GM21619 (cell line): ENCODE measurements at regions not wholly inside any gene's neighbourhood (a gene's known extent, or its start where the extent isn't known, plus 50 kb on each side); places are given as distances from the start of the nearest gene placed in this dataset.
"Not testable (repeated sequence)": the region's sequence is repeated elsewhere in the genome, so short reads cannot be mapped to it uniquely, and the experiment has no call there.

Experiments used
- ATAC-seq: cut with Tn5 transposase; IDR thresholded peaks from one replicate; pipeline ENCODE4 v1.9.1; 2021; ENCODE audit not compliant: unreplicated experiment

- ATAC-seq: no peak
Observed at GRCh38 chr3:38966811-38967692, 84.7 kb downstream of the SCN11A start.

- no peak for ATAC-seq
Observed at GRCh38 chr3:38964646-38965045, 87.1 kb downstream of the SCN11A start.

- ATAC-seq: no peak
Observed at GRCh38 chr3:38964204-38964603, 87.5 kb downstream of the SCN11A start.

- ATAC-seq: peak; percentile 73
Observed at GRCh38 chr3:38960953-38961622, 90.7 kb downstream of the SCN11A start.

- no peak for ATAC-seq
Observed at GRCh38 chr3:38960042-38960622, 91.6 kb downstream of the SCN11A start.

- ATAC-seq: no peak
Observed at GRCh38 chr3:38958026-38958720, 93.6 kb downstream of the SCN11A start.

GRCh38 chr3:38957296-38957695 is 94.4 kb downstream of the SCN11A start:
- no peak for ATAC-seq

- ATAC-seq: no peak
Observed at GRCh38 chr3:38952721-38953120, 99.0 kb downstream of the SCN11A start.

- not testable (repeated sequence) for ATAC-seq
Observed at GRCh38 chr3:38951167-38951566, 100.6 kb downstream of the SCN11A start.

- no peak for ATAC-seq
Observed at GRCh38 chr3:38950581-38950980, 101.2 kb downstream of the SCN11A start.

- no peak for ATAC-seq
Observed at GRCh38 chr3:38949994-38950393, 101.8 kb downstream of the SCN11A start.

GRCh38 chr3:38940394-38940793 is 111.3 kb downstream of the SCN11A start:
- no peak for ATAC-seq

GRCh38 chr3:38925351-38925750 is 109.3 kb upstream of the SCN10A start:
- ATAC-seq: no peak

GRCh38 chr3:38916706-38917105 is 100.7 kb upstream of the SCN10A start:
- ATAC-seq: no peak

- no peak for ATAC-seq
Observed at GRCh38 chr3:38907426-38907825, 91.4 kb upstream of the SCN10A start.

- no peak for ATAC-seq
Observed at GRCh38 chr3:38890426-38890825, 74.4 kb upstream of the SCN10A start.

GRCh38 chr3:38878646-38879045 is 62.6 kb upstream of the SCN10A start:
- no peak for ATAC-seq
